Upper lobe of left lung (tissue), 4 donors: ENCODE measurements at regions not wholly inside any gene's neighbourhood (a gene's known extent, or its start where the extent isn't known, plus 50 kb on each side); places are given as distances from the start of the nearest gene placed in this dataset.

Source experiments
- CTCF ChIP-seq, 6 experiments: fragments of 450-650 bp in 4 of 6; fragments of 200-600 bp in 2 of 6; sonication (generic) in 2 of 6; IDR thresholded peaks; one replicate each; pipeline ENCODE4 v1.5.1; 2016 to 2019; ENCODE audit warnings: antibody characterized with exemption in 6 of 6
- POLR2AphosphoS5 ChIP-seq, 2 donors: sonication (generic); formaldehyde crosslinking; IDR thresholded peaks; one replicate each; pipeline ENCODE4 v1.5.1; 2017; ENCODE audit warnings: antibody characterized with exemption in 2 of 2

GRCh38 chr10:128361487-128361886, 235.3 kb upstream of the MKI67 start:
- TF ChIP-seq POLR2AphosphoS5 (IDR thresholded peaks at IDR 0.05) (no peak), CTCF (IDR thresholded peaks at IDR 0.05) (no peak)
